Erythroblast (primary cell): ENCODE measurements at regions not wholly inside any gene's neighbourhood (a gene's known extent, or its start where the extent isn't known, plus 50 kb on each side); places are given as distances from the start of the nearest gene placed in this dataset.

Source experiments
- GATA1 ChIP-seq: IDR thresholded peaks from 2 replicates; pipeline ENCODE4 v1.6.1; 2011; ENCODE audit warnings: low read depth, mild to moderate bottlenecking, control low read depth, low read length, moderate library complexity
- POLR2A ChIP-seq: IDR thresholded peaks from 2 replicates; pipeline ENCODE4 v1.6.1; 2011; ENCODE audit warnings: mild to moderate bottlenecking, low read length

GRCh38 chr6:139883776-139884175 lies 509.3 kb upstream of the CITED2 start:
- no peak for TF ChIP-seq POLR2A
- TF ChIP-seq GATA1, result no peak
